PC-3 (cell line): ENCODE measurements at regions not wholly inside any gene's neighbourhood (a gene's known extent, or its start where the extent isn't known, plus 50 kb on each side); places are given as distances from the start of the nearest gene placed in this dataset.

Source experiments
- ATAC-seq: fragments of 200-7000 bp; cut with Tn5 transposase; 2 replicates; pipeline ENCODE4 v1.9.1; 2020; ENCODE audit warnings: mild to moderate bottlenecking, moderate library complexity
- BruUV-seq: library from RNA; stranded (reverse); fragments of 400-500 nt; replicated peaks from 2 replicates; lab custom pipeline; 2021; lab: Mats Ljungman, UMichigan
- CTCF ChIA-PET: fragments of 300-600 bp; sonication (Branson Sonifier 250); formaldehyde crosslinking; loops from one replicate; lab custom pipeline; 2022; ENCODE audit warnings: antibody characterized with exemption; lab: Charles Lee
- POLR2A ChIA-PET: fragments of 300-600 bp; sonication (Branson Sonifier 250); formaldehyde crosslinking; loops from one replicate; lab custom pipeline; 2022; ENCODE audit warnings: antibody characterized with exemption; ENCODE audit not compliant: unreplicated experiment; lab: Charles Lee
- DNase-seq: peaks from one replicate; pipeline ENCODE4 v3.0.0-alpha.2; 2015
- H2AFZ ChIP-seq: fragments of 300-600 bp; sonication (generic); 2 replicates; pipeline ENCODE4 v1.6.0; 2016; ENCODE audit warnings: antibody characterized with exemption, low read length
- H3F3A ChIP-seq: fragments of 300-600 bp; sonication (generic); one replicate; pipeline ENCODE4 v1.6.0; 2017; ENCODE audit warnings: antibody characterized with exemption, low read length, control low read depth, mild to moderate bottlenecking; ENCODE audit not compliant: unreplicated experiment
- H3K27ac ChIP-seq: fragments of 300-600 bp; sonication (generic); 2 replicates; pipeline ENCODE4 v1.5.1; 2016; ENCODE audit warnings: mild to moderate bottlenecking, low read length
- H3K27me3 ChIP-seq: fragments of 300-600 bp; sonication (generic); 2 replicates; pipeline ENCODE4 v1.6.1; 2016; ENCODE audit warnings: low read length, mixed read lengths
- H3K36me3 ChIP-seq: fragments of 300-600 bp; sonication (generic); 2 replicates; pipeline ENCODE4 v1.6.1; 2016; ENCODE audit warnings: low read depth, mixed run types, low read length, mixed read lengths
- H3K4me1 ChIP-seq: fragments of 300-600 bp; sonication (generic); 2 replicates; pipeline ENCODE4 v1.5.1; 2016; ENCODE audit warnings: low read length; ENCODE audit not compliant: insufficient read depth
- H3K4me2 ChIP-seq: fragments of 300-600 bp; sonication (generic); 2 replicates; pipeline ENCODE4 v1.6.0; 2016; ENCODE audit warnings: low read length
- H3K4me3 ChIP-seq: fragments of 300-600 bp; sonication (generic); 2 replicates; pipeline ENCODE4 v1.5.1; 2016; ENCODE audit warnings: mild to moderate bottlenecking, low read length, mixed read lengths
- H3K79me2 ChIP-seq: fragments of 300-600 bp; sonication (generic); 2 replicates; pipeline ENCODE4 v1.6.1; 2017; ENCODE audit warnings: low read length, mixed read lengths
- H3K9ac ChIP-seq: fragments of 300-600 bp; sonication (generic); 2 replicates; pipeline ENCODE4 v1.6.0; 2016; ENCODE audit warnings: mild to moderate bottlenecking, low read length
- H3K9me2 ChIP-seq: fragments of 300-600 bp; sonication (generic); replicated peaks from 2 replicates; pipeline ENCODE4 v1.6.1; 2016; ENCODE audit warnings: mixed run types, low read length, mixed read lengths
- H3K9me3 ChIP-seq: fragments of 300-600 bp; sonication (generic); 2 replicates; pipeline ENCODE4 v1.6.1; 2016; ENCODE audit warnings: low read length, mixed read lengths
- H4K20me1 ChIP-seq: fragments of 300-600 bp; sonication (generic); 2 replicates; pipeline ENCODE4 v1.6.1; 2016; ENCODE audit warnings: low read length, mixed read lengths
- EZH2 ChIP-seq: fragments of 300-600 bp; sonication (generic); IDR thresholded peaks from one replicate; pipeline ENCODE4 v1.6.1; 2017; ENCODE audit warnings: antibody characterized with exemption, mild to moderate bottlenecking, low read length; ENCODE audit not compliant: unreplicated experiment
- EZH2phosphoT487 ChIP-seq: fragments of 300-600 bp; sonication (generic); IDR thresholded peaks from 2 replicates; pipeline ENCODE4 v1.6.1; 2018; ENCODE audit warnings: mild to moderate bottlenecking, antibody characterized with exemption, low read length, borderline replicate concordance
- intact Hi-C: fragments of 100-400 bp; cut with micrococcal nuclease; formaldehyde crosslinking; loops from 2 replicates; pipeline ENCODE4 v1.9.0; 2023
- TF ChIP-seq, protein P1 (sequence below): fragments of 300-600 bp; sonication (generic); conservative IDR thresholded peaks from 2 replicates; pipeline ENCODE4 v1.5.1; 2017; ENCODE audit warnings: antibody characterized with exemption, low read depth, mild to moderate bottlenecking, low read length

DNA sequence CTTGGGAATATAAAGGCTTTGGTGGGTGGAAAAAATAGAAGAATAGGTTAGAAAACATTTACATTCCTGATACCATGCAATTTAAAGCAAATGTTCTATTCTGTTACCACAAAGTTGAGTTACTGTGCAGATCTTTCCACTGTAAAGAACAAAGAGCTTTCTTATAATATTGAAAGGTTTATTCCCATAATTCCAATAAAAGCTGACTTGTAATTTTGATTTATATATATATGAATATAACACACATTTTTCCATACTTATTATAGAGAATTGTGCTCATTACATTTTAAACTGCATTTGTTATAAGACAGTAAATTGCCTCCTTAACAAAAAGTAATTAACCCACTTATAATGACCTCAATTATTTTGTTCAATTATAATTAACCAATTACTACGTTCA, 135.9 kb downstream of the RNASET2 start:
- no peak for ATAC-seq
- H2AFZ ChIP-seq: no peak overlapping the region
- intact Hi-C loops: no loop called here
- POLR2A ChIA-PET: no interaction called here
- DNase-seq: no peak
- H3K9me3 ChIP-seq: no peaks in the 10 kb centered on the region
- no peaks in the 10 kb centered on the region for H4K20me1 ChIP-seq
- no peaks in the 10 kb centered on the region for H3F3A ChIP-seq
- H3K27me3 ChIP-seq: peaks cover 21% of the 10 kb centered on the region
- H3K4me3 ChIP-seq: no peak overlapping the region
- H3K4me1 ChIP-seq: 0 out of 2 replicates have a peak, but pooled peaks cover under 1% of the 10 kb centered on the region
- no peaks in the 10 kb centered on the region for H3K79me2 ChIP-seq
- no peak overlapping the region for H3K4me2 ChIP-seq
- no TSS peak for BruUV-seq
- H3K36me3 ChIP-seq: no peaks in the 10 kb centered on the region
- no peak overlapping the region for H3K9ac ChIP-seq
- H3K9me2 ChIP-seq: no peaks in the 10 kb centered on the region
- CTCF ChIA-PET: no interaction called here
- TF ChIP-seq EZH2phosphoT487 (no peak), EZH2 (no peak)
- TF ChIP-seq, protein P1, sequence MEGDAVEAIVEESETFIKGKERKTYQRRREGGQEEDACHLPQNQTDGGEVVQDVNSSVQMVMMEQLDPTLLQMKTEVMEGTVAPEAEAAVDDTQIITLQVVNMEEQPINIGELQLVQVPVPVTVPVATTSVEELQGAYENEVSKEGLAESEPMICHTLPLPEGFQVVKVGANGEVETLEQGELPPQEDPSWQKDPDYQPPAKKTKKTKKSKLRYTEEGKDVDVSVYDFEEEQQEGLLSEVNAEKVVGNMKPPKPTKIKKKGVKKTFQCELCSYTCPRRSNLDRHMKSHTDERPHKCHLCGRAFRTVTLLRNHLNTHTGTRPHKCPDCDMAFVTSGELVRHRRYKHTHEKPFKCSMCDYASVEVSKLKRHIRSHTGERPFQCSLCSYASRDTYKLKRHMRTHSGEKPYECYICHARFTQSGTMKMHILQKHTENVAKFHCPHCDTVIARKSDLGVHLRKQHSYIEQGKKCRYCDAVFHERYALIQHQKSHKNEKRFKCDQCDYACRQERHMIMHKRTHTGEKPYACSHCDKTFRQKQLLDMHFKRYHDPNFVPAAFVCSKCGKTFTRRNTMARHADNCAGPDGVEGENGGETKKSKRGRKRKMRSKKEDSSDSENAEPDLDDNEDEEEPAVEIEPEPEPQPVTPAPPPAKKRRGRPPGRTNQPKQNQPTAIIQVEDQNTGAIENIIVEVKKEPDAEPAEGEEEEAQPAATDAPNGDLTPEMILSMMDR: no peak
- H3K27ac ChIP-seq: no peak overlapping the region

DNA sequence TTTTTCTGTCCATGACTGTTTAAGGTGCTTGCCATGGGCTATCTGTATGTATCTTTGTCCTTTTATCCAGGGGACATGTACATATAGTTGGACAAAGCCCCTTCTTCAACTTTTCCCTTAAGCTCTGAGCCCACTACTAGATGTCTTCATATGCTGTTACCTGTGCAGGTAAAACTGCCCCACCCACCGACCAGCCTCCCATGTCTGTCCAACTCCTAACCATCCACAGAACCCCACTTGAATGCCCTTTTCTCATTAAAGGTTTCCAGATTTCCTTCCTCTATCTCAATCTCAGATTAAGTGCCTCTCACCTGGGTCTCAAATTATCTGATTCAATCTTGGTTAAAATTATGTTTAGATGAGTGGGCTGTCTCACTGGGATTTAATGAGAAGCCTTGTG, 136.3 kb downstream of the RNASET2 start:
- CTCF ChIA-PET: no interaction called here
- Histone ChIP-seq H3K36me3 (no peaks in the 10 kb centered on the region), H3K79me2 (no peaks in the 10 kb centered on the region), H3K4me2 (no peak overlapping the region), H3K9ac (no peak overlapping the region), H3K4me1 (no peaks in the 10 kb centered on the region), H3K27ac (no peak overlapping the region), H4K20me1 (no peaks in the 10 kb centered on the region), H3K27me3 (peaks cover 21% of the 10 kb centered on the region), H3K9me2 (no peaks in the 10 kb centered on the region), H3K9me3 (no peaks in the 10 kb centered on the region), H2AFZ (no peak overlapping the region), H3F3A (no peaks in the 10 kb centered on the region), H3K4me3 (no peak overlapping the region)
- no TSS peak for BruUV-seq
- no peak for ATAC-seq
- intact Hi-C loops: no loop called here
- no peak for DNase-seq
- POLR2A ChIA-PET: no interaction called here
- TF ChIP-seq EZH2phosphoT487: no peak

DNA sequence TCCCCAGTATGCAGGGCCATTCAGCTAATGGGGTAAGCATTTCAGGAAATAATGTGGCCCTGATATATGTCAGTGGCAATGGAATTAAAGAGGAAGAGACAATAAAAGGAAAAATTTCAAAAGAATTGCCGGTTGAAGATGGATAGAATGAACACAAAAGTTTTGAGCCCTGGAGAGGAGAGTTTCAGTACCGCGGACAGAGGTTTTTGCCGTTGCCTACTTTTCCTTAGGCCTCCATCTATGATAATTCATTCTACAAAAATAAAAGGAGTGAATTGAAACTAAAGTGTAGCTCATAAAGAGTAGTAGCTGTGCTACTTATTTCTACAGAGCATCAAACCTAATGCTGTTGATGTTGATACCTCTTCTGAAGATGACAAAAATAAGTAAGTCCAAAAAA, 140.7 kb downstream of the RNASET2 start:
- ChIA-PET CTCF (no interaction called here), POLR2A (no interaction called here)
- Histone ChIP-seq H3K9ac (no peak overlapping the region), H3K27ac (no peak overlapping the region), H3K4me3 (no peak overlapping the region), H3K36me3 (no peaks in the 10 kb centered on the region), H3K9me3 (no peaks in the 10 kb centered on the region), H4K20me1 (no peaks in the 10 kb centered on the region), H3K9me2 (no peaks in the 10 kb centered on the region), H3K79me2 (no peaks in the 10 kb centered on the region), H3K4me2 (no peak overlapping the region), H3F3A (no peaks in the 10 kb centered on the region), H2AFZ (no peak overlapping the region), H3K4me1 (no peaks in the 10 kb centered on the region), H3K27me3 (peaks cover 21% of the 10 kb centered on the region)
- DNase-seq (peak; percentile 17), ATAC-seq (no peak)
- no TSS peak for BruUV-seq
- TF ChIP-seq EZH2: no peak
- no peak for TF ChIP-seq EZH2phosphoT487
- TF ChIP-seq, protein P1: no peak
- intact Hi-C loops: no loop called here
